ENCODE measurements at regions not wholly inside any gene's neighbourhood (a gene's known extent, or its start where the extent isn't known, plus 50 kb on each side); places are given as distances from the start of the nearest gene placed in this dataset.
"Not testable (repeated sequence)": the region's sequence is repeated elsewhere in the genome, so short reads cannot be mapped to it uniquely, and the experiment has no call there.

GRCh38 chr4:124887739-124888138 lies 175.2 kb upstream of the ANKRD50 start:
- no peak for DNase-seq (ENCODE audit: low read depth)

- no peak for DNase-seq (ENCODE audit: low read depth)
Measured at GRCh38 chr4:124884316-124884715, 171.8 kb upstream of the ANKRD50 start.

- peak; percentile 3 for DNase-seq (ENCODE audit: low read depth)
Measured at GRCh38 chr4:124883632-124884031, 171.1 kb upstream of the ANKRD50 start.

- no peak for DNase-seq (ENCODE audit: low read depth)
Measured at GRCh38 chr4:124879195-124879594, 166.7 kb upstream of the ANKRD50 start.

- DNase-seq (ENCODE audit: low read depth) = no peak
Measured at GRCh38 chr4:124874172-124874450, 161.6 kb upstream of the ANKRD50 start.

GRCh38 chr4:124873361-124874171 lies 161.0 kb upstream of the ANKRD50 start:
- no peak for DNase-seq (ENCODE audit: low read depth)

GRCh38 chr4:124872659-124873058 lies 160.1 kb upstream of the ANKRD50 start:
- no peak for DNase-seq (ENCODE audit: low read depth)

GRCh38 chr4:124869961-124870495 lies 157.5 kb upstream of the ANKRD50 start:
- no peak for DNase-seq (ENCODE audit: low read depth)

- no peak for DNase-seq (ENCODE audit: low read depth)
Measured at GRCh38 chr4:124868495-124868894, 156.0 kb upstream of the ANKRD50 start.

GRCh38 chr4:124867536-124867935 lies 155.0 kb upstream of the ANKRD50 start:
- no peak for DNase-seq (ENCODE audit: low read depth)

GRCh38 chr4:124866301-124866700 lies 153.8 kb upstream of the ANKRD50 start:
- DNase-seq (ENCODE audit: low read depth) = peak; percentile 9

- no peak for DNase-seq (ENCODE audit: low read depth)
Measured at GRCh38 chr4:124863040-124863545, 150.6 kb upstream of the ANKRD50 start.

GRCh38 chr4:124862261-124862660 lies 149.7 kb upstream of the ANKRD50 start:
- DNase-seq (ENCODE audit: low read depth) = no peak

- DNase-seq (ENCODE audit: low read depth) = no peak
Measured at GRCh38 chr4:124861761-124862160, 149.2 kb upstream of the ANKRD50 start.

GRCh38 chr4:124854968-124855367 lies 142.4 kb upstream of the ANKRD50 start:
- peak; percentile 43 for DNase-seq (ENCODE audit: low read depth)

GRCh38 chr4:124851741-124852140 lies 139.2 kb upstream of the ANKRD50 start:
- DNase-seq (ENCODE audit: low read depth) = no peak

GRCh38 chr4:124846306-124846705 lies 133.8 kb upstream of the ANKRD50 start:
- DNase-seq (ENCODE audit: low read depth) = no peak

- no peak for DNase-seq (ENCODE audit: low read depth)
Measured at GRCh38 chr4:124839786-124840390, 127.4 kb upstream of the ANKRD50 start.

- DNase-seq (ENCODE audit: low read depth) = no peak
Measured at GRCh38 chr4:124833831-124834505, 121.4 kb upstream of the ANKRD50 start.

GRCh38 chr4:124828382-124828781 lies 115.8 kb upstream of the ANKRD50 start:
- DNase-seq (ENCODE audit: low read depth) = no peak

GRCh38 chr4:124817531-124817930 lies 105.0 kb upstream of the ANKRD50 start:
- DNase-seq (ENCODE audit: low read depth) = no peak

- DNase-seq (ENCODE audit: low read depth) = not testable (repeated sequence)
Measured at GRCh38 chr4:124812203-124812602, 99.7 kb upstream of the ANKRD50 start.

- DNase-seq (ENCODE audit: low read depth) = peak; percentile 11
Measured at GRCh38 chr4:124810827-124811226, 98.3 kb upstream of the ANKRD50 start.

Data from EH (cell line).